Upper lobe of right lung (tissue), 1 donor: ENCODE measurements at regions not wholly inside any gene's neighbourhood (a gene's known extent, or its start where the extent isn't known, plus 50 kb on each side); places are given as distances from the start of the nearest gene placed in this dataset.
"Not testable (repeated sequence)": the region's sequence is repeated elsewhere in the genome, so short reads cannot be mapped to it uniquely, and the experiment has no call there.

ENCODE experiments used
- ATAC-seq: fragments of 200-7000 bp; cut with Tn5 transposase; one replicate; pipeline ENCODE4 v1.9.1; 2020; ENCODE audit warnings: mild to moderate bottlenecking, moderate library complexity
- DNase-seq: peaks from one replicate; pipeline ENCODE4 v3.0.0-alpha.2; 2020
- H3K27ac ChIP-seq: fragments of 200-600 bp; one replicate; pipeline ENCODE4 v1.8.0; 2022
- H3K27me3 ChIP-seq: fragments of 200-600 bp; one replicate; pipeline ENCODE4 v1.8.0; 2022; ENCODE audit warnings: mild to moderate bottlenecking
- H3K36me3 ChIP-seq: fragments of 200-600 bp; one replicate; pipeline ENCODE4 v1.8.0; 2022
- H3K4me1 ChIP-seq: fragments of 200-600 bp; one replicate; pipeline ENCODE4 v1.8.0; 2022
- H3K4me3 ChIP-seq: fragments of 200-600 bp; one replicate; pipeline ENCODE4 v1.8.0; 2022; ENCODE audit warnings: mild to moderate bottlenecking
- H3K9me3 ChIP-seq: fragments of 200-600 bp; one replicate; pipeline ENCODE4 v1.8.0; 2022
- CTCF ChIP-seq: fragments of 200-600 bp; IDR thresholded peaks from one replicate; pipeline ENCODE4 v1.8.0; 2022; ENCODE audit warnings: antibody characterized with exemption
- intact Hi-C: fragments of 100-400 bp; cut with DNase I; formaldehyde crosslinking; loops from one replicate; pipeline ENCODE4 v1.11.0; 2022
- donor health status: DM: no; HTN: yes; CAD: no; lungs with severe emphysema.

GRCh38 chrX:30995060-30995700, 76.7 kb downstream of the FTHL17 start:
- intact Hi-C loops = no loop called here
- H3K27ac ChIP-seq = no peak overlapping the region
- H3K36me3 ChIP-seq = no peaks in the 10 kb centered on the region
- no peak for TF ChIP-seq CTCF
- no peaks in the 10 kb centered on the region for H3K27me3 ChIP-seq
- no peak overlapping the region for H3K4me3 ChIP-seq
- H3K9me3 ChIP-seq = no peaks in the 10 kb centered on the region
- ATAC-seq (no peak), DNase-seq (no peak)
- no peaks in the 10 kb centered on the region for H3K4me1 ChIP-seq

- H3K27ac ChIP-seq, H3K4me1 ChIP-seq, H3K27me3 ChIP-seq, H3K4me3 ChIP-seq, intact Hi-C loops, H3K9me3 ChIP-seq, DNase-seq, H3K36me3 ChIP-seq, ATAC-seq: not testable (repeated sequence)
These were observed 77.8 kb downstream of the FTHL17 start for GRCh38 chrX:30994018-30994417.

GRCh38 chrX:30992381-30992904, 79.4 kb downstream of the FTHL17 start:
- ATAC-seq (no peak), DNase-seq (no peak)
- no peak for TF ChIP-seq CTCF
- no peaks in the 10 kb centered on the region for H3K4me1 ChIP-seq
- no peaks in the 10 kb centered on the region for H3K27me3 ChIP-seq
- intact Hi-C loops = no loop called here
- no peak overlapping the region for H3K4me3 ChIP-seq
- H3K27ac ChIP-seq = no peak overlapping the region
- H3K36me3 ChIP-seq = no peaks in the 10 kb centered on the region
- no peaks in the 10 kb centered on the region for H3K9me3 ChIP-seq

- no peak for DNase-seq
- no peaks in the 10 kb centered on the region for H3K36me3 ChIP-seq
- no peaks in the 10 kb centered on the region for H3K4me1 ChIP-seq
- no peaks in the 10 kb centered on the region for H3K9me3 ChIP-seq
- ATAC-seq = no peak
- no peak overlapping the region for H3K27ac ChIP-seq
- intact Hi-C loops = no loop called here
- no peak for TF ChIP-seq CTCF
- H3K4me3 ChIP-seq = no peak overlapping the region
- H3K27me3 ChIP-seq = no peaks in the 10 kb centered on the region
These were observed 81.5 kb downstream of the FTHL17 start for GRCh38 chrX:30990361-30990760.

GRCh38 chrX:30982467-30982866, 89.4 kb downstream of the FTHL17 start:
- Histone ChIP-seq H3K27ac (no peak overlapping the region), H3K4me1 (no peaks in the 10 kb centered on the region), H3K36me3 (no peaks in the 10 kb centered on the region), H3K4me3 (no peak overlapping the region), H3K9me3 (no peaks in the 10 kb centered on the region), H3K27me3 (no peaks in the 10 kb centered on the region)
- no peak for TF ChIP-seq CTCF
- ATAC-seq (no peak), DNase-seq (no peak)
- intact Hi-C loops = no loop called here

- no peaks in the 10 kb centered on the region for H3K9me3 ChIP-seq
- DNase-seq = no peak
- H3K4me3 ChIP-seq = no peak overlapping the region
- H3K27ac ChIP-seq = no peak overlapping the region
- TF ChIP-seq CTCF = no peak
- no peaks in the 10 kb centered on the region for H3K27me3 ChIP-seq
- H3K4me1 ChIP-seq = no peaks in the 10 kb centered on the region
- intact Hi-C loops = no loop called here
- no peak for ATAC-seq
- H3K36me3 ChIP-seq = no peaks in the 10 kb centered on the region
These were observed 89.9 kb downstream of the FTHL17 start for GRCh38 chrX:30981968-30982367.
